ENCODE measurements at regions not wholly inside any gene's neighbourhood (a gene's known extent, or its start where the extent isn't known, plus 50 kb on each side); places are given as distances from the start of the nearest gene placed in this dataset.

DNA sequence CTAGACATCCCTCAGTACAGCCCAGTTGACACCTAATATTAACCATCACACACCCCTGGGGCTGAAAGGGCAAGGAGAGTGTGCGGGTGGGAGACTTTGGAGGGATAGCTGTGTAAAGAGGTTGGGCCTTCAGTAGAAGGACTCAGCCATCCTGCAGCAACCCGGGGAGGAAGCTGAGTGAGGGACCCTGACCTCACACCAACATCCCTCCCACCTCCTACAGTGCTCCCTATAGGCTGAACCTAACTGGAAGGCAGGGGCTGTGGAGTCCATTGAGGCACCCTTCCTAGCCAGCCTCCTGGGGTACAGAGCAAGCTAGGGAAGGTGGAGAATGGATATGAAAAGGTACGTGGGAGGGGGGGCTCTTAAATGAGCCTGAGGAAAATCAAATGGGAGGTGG is 276.3 kb downstream of the PTTG2 start:
- TF ChIP-seq YY1 (IDR thresholded peaks at IDR 0.05; ENCODE audit: insufficient read depth, insufficient read length) (no peak), SUZ12 (IDR thresholded peaks at IDR 0.05; ENCODE audit: extremely low read depth, insufficient read depth, insufficient read length) (no peak), ZNF274 (IDR thresholded peaks at IDR 0.05; ENCODE audit: low read depth, low read length) (no peak)
- DNase-seq (ENCODE audit: low read depth, low spot score): no peak
- H3K9me3 ChIP-seq (ENCODE audit: insufficient read depth, low read length): no peaks in the 10 kb centered on the region
- no peaks in the 10 kb centered on the region for H3K36me3 ChIP-seq (ENCODE audit: insufficient read depth, insufficient read length, low read length)
- no peaks in the 10 kb centered on the region for H3K27me3 ChIP-seq (ENCODE audit: insufficient read depth, insufficient read length)
- H3K4me1 ChIP-seq (ENCODE audit: insufficient read depth, insufficient read length): no peaks in the 10 kb centered on the region
- H3K9ac ChIP-seq (ENCODE audit: insufficient read length, low read depth): no peak overlapping the region
- H3K4me3 ChIP-seq (ENCODE audit: insufficient read length, low read depth): no peak overlapping the region

DNA sequence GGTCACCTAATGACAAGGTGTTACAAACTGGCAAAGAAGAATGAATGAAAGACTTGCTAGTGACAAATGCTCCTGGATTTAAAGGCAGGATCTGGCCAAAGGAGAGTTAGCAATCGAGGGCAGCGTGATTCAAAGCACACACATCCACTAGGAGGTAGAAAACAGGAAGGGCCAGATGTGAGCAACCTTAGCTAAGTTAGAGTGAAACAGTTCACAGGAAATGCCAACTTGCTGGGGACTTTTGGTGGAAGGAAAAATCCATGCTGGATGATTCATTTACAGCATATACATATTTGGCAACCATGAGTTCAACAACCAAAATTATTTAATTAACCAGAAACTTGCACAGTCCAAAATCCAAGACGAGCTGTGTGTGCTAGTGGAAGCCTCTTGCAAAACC is 276.9 kb downstream of the PTTG2 start:
- TF ChIP-seq YY1 (IDR thresholded peaks at IDR 0.05; ENCODE audit: insufficient read depth, insufficient read length) (no peak), ZNF274 (IDR thresholded peaks at IDR 0.05; ENCODE audit: low read depth, low read length) (no peak), SUZ12 (IDR thresholded peaks at IDR 0.05; ENCODE audit: extremely low read depth, insufficient read depth, insufficient read length) (no peak)
- no peaks in the 10 kb centered on the region for H3K27me3 ChIP-seq (ENCODE audit: insufficient read depth, insufficient read length)

DNA sequence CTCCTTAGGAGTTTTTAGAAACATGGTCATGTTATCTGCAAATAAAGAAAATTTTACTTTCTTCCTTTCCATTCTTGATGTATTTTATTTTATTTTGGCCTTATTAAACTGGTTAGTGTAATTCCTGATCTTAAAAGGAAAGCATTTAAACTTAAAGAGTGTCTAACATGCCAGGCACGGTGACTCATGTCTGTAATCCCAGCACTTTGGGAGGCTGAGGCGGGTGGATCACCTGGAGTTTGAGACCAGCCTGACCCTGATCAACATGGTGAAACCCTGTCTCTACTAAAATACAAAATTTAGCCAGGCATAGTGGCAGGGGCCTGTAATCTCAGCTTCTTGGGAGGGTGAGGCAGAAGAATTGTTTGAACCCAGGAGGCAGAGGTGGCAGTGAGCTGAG is 281.3 kb downstream of the PTTG2 start:
- Histone ChIP-seq H3K9me3 (ENCODE audit: insufficient read depth, low read length) (no peaks in the 10 kb centered on the region), H3K4me3 (ENCODE audit: insufficient read length, low read depth) (no peak overlapping the region), H3K4me1 (ENCODE audit: insufficient read depth, insufficient read length) (no peaks in the 10 kb centered on the region), H3K9ac (ENCODE audit: insufficient read length, low read depth) (no peak overlapping the region), H3K27me3 (ENCODE audit: insufficient read depth, insufficient read length) (no peaks in the 10 kb centered on the region), H3K36me3 (ENCODE audit: insufficient read depth, insufficient read length, low read length) (no peaks in the 10 kb centered on the region)
- no peak for TF ChIP-seq ZNF274 (IDR thresholded peaks at IDR 0.05; ENCODE audit: low read depth, low read length)
- TF ChIP-seq SUZ12 (IDR thresholded peaks at IDR 0.05; ENCODE audit: extremely low read depth, insufficient read depth, insufficient read length): no peak
- no peak for TF ChIP-seq YY1 (IDR thresholded peaks at IDR 0.05; ENCODE audit: insufficient read depth, insufficient read length)
- no peak for DNase-seq (ENCODE audit: low read depth, low spot score)

More for the DNA sequence above, 276.9 kb downstream of the PTTG2 start:
- DNase-seq (ENCODE audit: low read depth, low spot score): no peak
- Histone ChIP-seq H3K9ac (ENCODE audit: insufficient read length, low read depth) (no peak overlapping the region), H3K4me3 (ENCODE audit: insufficient read length, low read depth) (no peak overlapping the region), H3K36me3 (ENCODE audit: insufficient read depth, insufficient read length, low read length) (no peaks in the 10 kb centered on the region), H3K4me1 (ENCODE audit: insufficient read depth, insufficient read length) (no peaks in the 10 kb centered on the region), H3K9me3 (ENCODE audit: insufficient read depth, low read length) (no peaks in the 10 kb centered on the region)

DNA sequence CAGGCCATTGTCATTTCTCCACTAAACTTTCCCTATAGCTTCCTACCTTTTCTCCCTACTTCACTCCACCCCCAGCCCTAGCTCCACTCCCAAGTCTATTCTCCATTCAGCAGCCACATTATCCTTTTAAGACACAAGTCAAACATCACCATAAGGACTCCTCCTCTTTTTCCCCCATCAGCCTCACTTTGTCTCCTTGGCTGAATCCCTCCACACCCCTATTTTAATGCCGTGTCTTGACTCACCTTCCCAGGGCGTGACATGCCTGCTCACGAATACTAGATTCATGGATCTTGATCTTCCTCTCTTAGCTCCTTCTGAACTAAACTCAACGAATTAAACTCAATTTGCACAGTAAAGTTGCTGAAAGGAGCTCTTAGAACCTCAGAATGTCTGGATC is 281.9 kb downstream of the PTTG2 start:
- H3K9ac ChIP-seq (ENCODE audit: insufficient read length, low read depth): no peak overlapping the region
- no peak for DNase-seq (ENCODE audit: low read depth, low spot score)
- no peaks in the 10 kb centered on the region for H3K4me1 ChIP-seq (ENCODE audit: insufficient read depth, insufficient read length)
- no peaks in the 10 kb centered on the region for H3K27me3 ChIP-seq (ENCODE audit: insufficient read depth, insufficient read length)
- H3K4me3 ChIP-seq (ENCODE audit: insufficient read length, low read depth): no peak overlapping the region
- H3K36me3 ChIP-seq (ENCODE audit: insufficient read depth, insufficient read length, low read length): no peaks in the 10 kb centered on the region
- H3K9me3 ChIP-seq (ENCODE audit: insufficient read depth, low read length): no peaks in the 10 kb centered on the region
- TF ChIP-seq SUZ12 (IDR thresholded peaks at IDR 0.05; ENCODE audit: extremely low read depth, insufficient read depth, insufficient read length) (no peak), YY1 (IDR thresholded peaks at IDR 0.05; ENCODE audit: insufficient read depth, insufficient read length) (no peak), ZNF274 (IDR thresholded peaks at IDR 0.05; ENCODE audit: low read depth, low read length) (no peak)

DNA sequence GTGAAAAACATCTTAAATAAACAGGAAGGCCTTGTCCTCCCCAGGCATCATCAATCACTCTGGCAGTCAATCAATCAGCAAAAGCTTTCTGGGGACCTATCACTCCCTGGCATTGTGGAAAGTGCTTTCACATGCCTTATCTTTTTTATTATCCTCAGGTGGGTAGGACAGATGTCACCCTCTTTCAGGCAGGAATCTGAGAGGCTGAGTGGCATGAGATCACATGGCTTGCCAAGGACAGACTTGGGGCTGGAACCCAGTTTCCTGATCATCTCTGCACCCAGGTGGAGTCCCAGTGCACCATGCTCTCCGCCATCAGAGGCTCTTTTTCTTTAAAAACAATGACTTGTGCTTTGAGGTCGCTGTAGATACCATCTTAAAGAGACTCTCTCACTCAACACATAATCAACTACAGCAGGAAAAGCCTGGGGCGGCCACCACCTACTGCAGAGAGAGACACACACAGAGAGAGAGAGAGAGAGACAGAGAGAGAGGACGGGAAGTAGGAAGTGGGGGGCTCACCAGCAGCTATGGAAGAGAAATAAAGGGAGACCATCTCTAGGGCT is 282.7 kb downstream of the PTTG2 start:
- no peak for DNase-seq (ENCODE audit: low read depth, low spot score)
- no peaks in the 10 kb centered on the region for H3K4me1 ChIP-seq (ENCODE audit: insufficient read depth, insufficient read length)

DNA sequence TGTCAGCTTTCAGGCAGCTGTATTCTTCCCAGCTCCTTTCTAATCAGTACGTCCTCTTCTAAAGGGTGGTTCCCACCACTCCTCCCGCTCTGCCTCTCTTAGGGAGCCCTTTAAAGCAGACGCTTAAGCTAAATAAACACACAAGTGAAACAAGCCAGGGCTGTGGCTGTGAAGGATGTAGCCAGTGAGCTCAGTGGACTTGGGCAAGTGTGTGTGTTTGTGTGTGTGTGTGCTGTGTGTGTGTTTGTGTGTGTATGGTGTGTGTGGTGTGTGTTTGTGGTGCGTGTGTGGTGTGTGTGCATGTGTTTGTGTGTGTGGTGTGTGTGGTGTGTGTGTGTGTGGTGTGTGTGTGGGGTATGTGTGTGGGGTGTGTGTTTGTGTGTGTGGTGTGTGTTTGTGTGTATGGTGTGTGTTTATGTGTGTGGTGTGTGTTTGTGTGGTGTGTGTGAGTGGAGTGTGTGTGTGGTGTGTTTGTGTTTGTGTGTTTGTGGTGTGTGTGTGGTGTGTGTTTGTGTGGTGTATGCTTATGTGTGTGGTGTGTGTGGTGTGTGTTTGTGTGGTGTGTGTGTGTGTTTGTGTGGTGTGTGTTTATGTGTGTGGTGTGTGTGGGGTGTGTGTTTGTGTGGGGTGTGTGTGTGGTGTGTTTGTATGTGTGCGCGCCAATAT is 283.3 kb downstream of the PTTG2 start:
- Histone ChIP-seq H3K9me3 (ENCODE audit: insufficient read depth, low read length) (no peaks in the 10 kb centered on the region), H3K4me3 (ENCODE audit: insufficient read length, low read depth) (no peak overlapping the region), H3K36me3 (ENCODE audit: insufficient read depth, insufficient read length, low read length) (no peaks in the 10 kb centered on the region), H3K9ac (ENCODE audit: insufficient read length, low read depth) (no peak overlapping the region), H3K27me3 (ENCODE audit: insufficient read depth, insufficient read length) (no peaks in the 10 kb centered on the region), H3K4me1 (ENCODE audit: insufficient read depth, insufficient read length) (no peaks in the 10 kb centered on the region)
- DNase-seq (ENCODE audit: low read depth, low spot score): no peak
- no peak for TF ChIP-seq ZNF274 (IDR thresholded peaks at IDR 0.05; ENCODE audit: low read depth, low read length)
- no peak for TF ChIP-seq SUZ12 (IDR thresholded peaks at IDR 0.05; ENCODE audit: extremely low read depth, insufficient read depth, insufficient read length)
- no peak for TF ChIP-seq YY1 (IDR thresholded peaks at IDR 0.05; ENCODE audit: insufficient read depth, insufficient read length)

More for the DNA sequence above, 282.7 kb downstream of the PTTG2 start:
- TF ChIP-seq SUZ12 (IDR thresholded peaks at IDR 0.05; ENCODE audit: extremely low read depth, insufficient read depth, insufficient read length) (no peak), ZNF274 (IDR thresholded peaks at IDR 0.05; ENCODE audit: low read depth, low read length) (no peak), YY1 (IDR thresholded peaks at IDR 0.05; ENCODE audit: insufficient read depth, insufficient read length) (no peak)
- H3K36me3 ChIP-seq (ENCODE audit: insufficient read depth, insufficient read length, low read length): no peaks in the 10 kb centered on the region
- H3K4me3 ChIP-seq (ENCODE audit: insufficient read length, low read depth): no peak overlapping the region
- H3K27me3 ChIP-seq (ENCODE audit: insufficient read depth, insufficient read length): no peaks in the 10 kb centered on the region
- H3K9ac ChIP-seq (ENCODE audit: insufficient read length, low read depth): no peak overlapping the region
- H3K9me3 ChIP-seq (ENCODE audit: insufficient read depth, low read length): no peaks in the 10 kb centered on the region

DNA sequence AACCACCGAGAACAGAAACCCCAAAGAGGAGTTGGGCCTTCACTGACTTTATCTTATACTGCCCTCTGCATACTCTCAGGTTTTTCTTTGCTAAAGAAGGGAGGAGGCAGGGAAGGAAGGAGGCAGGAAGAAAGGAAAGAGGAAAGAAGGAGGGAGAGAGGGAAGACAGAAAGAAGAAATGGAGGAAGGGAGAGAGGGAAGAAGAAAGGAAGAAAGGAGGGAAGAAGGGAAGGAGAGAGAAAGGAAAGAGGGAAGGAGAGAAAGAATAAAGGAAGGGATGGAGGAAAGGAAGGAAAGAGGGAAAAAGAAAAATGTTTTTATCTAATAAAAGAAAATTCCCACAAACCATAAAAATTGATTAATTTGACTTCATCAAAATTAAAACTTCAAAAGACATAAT is 294.6 kb downstream of the PTTG2 start:
- DNase-seq (ENCODE audit: low read depth, low spot score): no peak
- Histone ChIP-seq H3K27me3 (ENCODE audit: insufficient read depth, insufficient read length) (no peaks in the 10 kb centered on the region), H3K4me1 (ENCODE audit: insufficient read depth, insufficient read length) (no peaks in the 10 kb centered on the region), H3K4me3 (ENCODE audit: insufficient read length, low read depth) (no peak overlapping the region), H3K9me3 (ENCODE audit: insufficient read depth, low read length) (peaks cover 20% of the 10 kb centered on the region), H3K36me3 (ENCODE audit: insufficient read depth, insufficient read length, low read length) (no peaks in the 10 kb centered on the region), H3K9ac (ENCODE audit: insufficient read length, low read depth) (no peak overlapping the region)
- TF ChIP-seq ZNF274 (IDR thresholded peaks at IDR 0.05; ENCODE audit: low read depth, low read length): no peak
- TF ChIP-seq YY1 (IDR thresholded peaks at IDR 0.05; ENCODE audit: insufficient read depth, insufficient read length): no peak
- no peak for TF ChIP-seq SUZ12 (IDR thresholded peaks at IDR 0.05; ENCODE audit: extremely low read depth, insufficient read depth, insufficient read length)
